Mesodermal cell (in vitro differentiated cells): ENCODE measurements at regions not wholly inside any gene's neighbourhood (a gene's known extent, or its start where the extent isn't known, plus 50 kb on each side); places are given as distances from the start of the nearest gene placed in this dataset.

Source experiments
- H3K27ac ChIP-seq: 2 replicates; pipeline ENCODE4 v1.7.0; 2013; ENCODE audit warnings: mild to moderate bottlenecking, low read depth, low read length, moderate library complexity; ENCODE audit not compliant: severe bottlenecking
- H3K36me3 ChIP-seq: 2 replicates; pipeline ENCODE4 v1.7.1; 2013; ENCODE audit warnings: mild to moderate bottlenecking, low read length, moderate library complexity; ENCODE audit not compliant: control insufficient read depth, insufficient read depth
- H3K4me1 ChIP-seq: one replicate; pipeline ENCODE4 v1.7.1; 2013; ENCODE audit warnings: mild to moderate bottlenecking, low read length; ENCODE audit not compliant: insufficient read depth, control insufficient read depth, poor library complexity, severe bottlenecking
- H3K4me3 ChIP-seq: 2 replicates; pipeline ENCODE4 v1.7.0; 2013; ENCODE audit warnings: low read length, control low read depth, mild to moderate bottlenecking; ENCODE audit not compliant: insufficient read depth, poor library complexity, severe bottlenecking; ENCODE audit errors: extremely low read depth
- H3K9me3 ChIP-seq: 2 replicates; pipeline ENCODE4 v1.7.1; 2013; ENCODE audit warnings: mild to moderate bottlenecking, low read length, moderate library complexity; ENCODE audit not compliant: control insufficient read depth
- WGBS, 2 experiments: methylation state at CpG; one replicate each; pipeline ENCODE4 v1.1.5; 2013; ENCODE audit warnings: missing lambda C conversion rate in 2 of 2; ENCODE audit not compliant: insufficient coverage in 2 of 2; 5-methylcytosine and 5-hydroxymethylcytosine counted together

GRCh38 chr3:46080124-46080968 is 53.1 kb upstream of the XCR1 start:
- H3K27ac ChIP-seq = no peak overlapping the region
- no peaks in the 10 kb centered on the region for H3K9me3 ChIP-seq
- WGBS, 2 experiments = 73 to 92% methylated on average over 2 of the region's 6 CpGs
- H3K4me1 ChIP-seq = peaks cover 3% of the 10 kb centered on the region
- no peaks in the 10 kb centered on the region for H3K36me3 ChIP-seq
- no peak overlapping the region for H3K4me3 ChIP-seq

GRCh38 chr3:46078712-46079400 is 51.6 kb upstream of the XCR1 start:
- 14 to 16% methylated on average over 11 of the region's 11 CpGs for WGBS, 2 experiments
- peaks cover 3% of the 10 kb centered on the region for H3K4me1 ChIP-seq
- no peaks in the 10 kb centered on the region for H3K36me3 ChIP-seq
- no peaks in the 10 kb centered on the region for H3K9me3 ChIP-seq
- H3K4me3 ChIP-seq = no peak overlapping the region
- no peak overlapping the region for H3K27ac ChIP-seq
